Mesothelial cell of epicardium (in vitro differentiated cells): ENCODE measurements at regions not wholly inside any gene's neighbourhood (a gene's known extent, or its start where the extent isn't known, plus 50 kb on each side); places are given as distances from the start of the nearest gene placed in this dataset.

Experiments
- DNase-seq, 2 experiments: peaks; one replicate each; pipeline ENCODE4 v3.0.0; 2021; ENCODE audit warnings: low spot score in 2 of 2; ENCODE audit not compliant: unreplicated experiment in 2 of 2
- H3K27ac Mint-ChIP-seq: 2 replicates; pipeline ENCODE4 v1.8.0; 2021; ENCODE audit warnings: mixed read lengths
- H3K27me3 Mint-ChIP-seq: 2 replicates; pipeline ENCODE4 v1.8.0; 2021; ENCODE audit warnings: low read depth, mixed read lengths
- H3K36me3 Mint-ChIP-seq: 2 replicates; pipeline ENCODE4 v1.8.0; 2021; ENCODE audit warnings: mixed read lengths
- H3K4me1 Mint-ChIP-seq: 2 replicates; pipeline ENCODE4 v1.8.0; 2021; ENCODE audit warnings: mixed read lengths
- H3K4me3 Mint-ChIP-seq: 2 replicates; pipeline ENCODE4 v1.8.0; 2021; ENCODE audit warnings: mild to moderate bottlenecking, moderate library complexity, mixed read lengths
- H3K9me3 Mint-ChIP-seq: 2 replicates; pipeline ENCODE4 v1.8.0; 2021; ENCODE audit warnings: mixed read lengths
- TF ChIP-seq, protein P1 (sequence below): fragments of 200-600 bp; sonication (generic); IDR thresholded peaks from one replicate; pipeline ENCODE4 v1.5.0; 2021; ENCODE audit warnings: antibody characterized with exemption; ENCODE audit not compliant: unreplicated experiment

DNA sequence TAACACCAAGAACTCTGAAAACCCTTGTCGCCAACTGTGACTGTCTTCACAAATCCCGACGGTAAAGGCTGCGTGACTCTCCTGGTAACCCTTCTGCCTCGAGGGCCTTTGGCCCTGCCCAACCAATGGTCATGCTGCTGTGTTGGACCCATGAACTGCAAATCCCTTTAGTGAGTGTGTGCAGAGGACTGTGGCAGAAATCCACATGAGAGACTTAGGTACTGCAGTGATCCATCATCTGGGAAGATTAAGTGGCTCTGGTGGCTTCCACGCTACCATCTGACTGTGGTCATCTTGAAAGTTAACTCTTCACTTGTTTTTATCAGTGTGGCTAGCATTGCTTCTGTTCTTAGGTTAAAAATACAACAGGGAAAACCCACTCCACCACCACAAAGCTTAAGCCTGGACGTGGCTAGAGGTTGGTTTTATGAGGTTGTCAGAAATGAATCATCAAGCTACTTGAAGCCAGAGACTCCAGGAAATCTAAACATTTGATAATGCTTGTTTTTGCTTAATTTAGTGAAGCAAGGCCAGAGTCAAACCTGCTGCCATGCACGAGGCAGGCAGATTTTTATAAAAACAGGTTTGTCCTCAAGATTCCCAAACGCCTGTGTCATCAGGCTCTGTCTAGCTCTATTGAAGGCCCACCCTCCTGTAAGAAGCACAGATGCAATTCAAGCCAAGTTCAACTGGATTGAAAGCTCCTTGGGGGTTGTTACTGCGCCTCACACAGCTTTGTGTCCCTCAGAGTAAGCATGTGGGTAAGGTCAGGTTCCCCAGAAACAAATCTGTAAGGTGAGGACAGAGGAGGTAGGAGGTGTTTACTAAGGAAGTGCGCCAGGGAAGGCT is 52.7 kb upstream of the ERCC6L2 start:
- DNase-seq, result no peak
- H3K36me3 Mint-ChIP-seq, result peaks cover 4% of the 10 kb centered on the region
- TF ChIP-seq, protein P1, sequence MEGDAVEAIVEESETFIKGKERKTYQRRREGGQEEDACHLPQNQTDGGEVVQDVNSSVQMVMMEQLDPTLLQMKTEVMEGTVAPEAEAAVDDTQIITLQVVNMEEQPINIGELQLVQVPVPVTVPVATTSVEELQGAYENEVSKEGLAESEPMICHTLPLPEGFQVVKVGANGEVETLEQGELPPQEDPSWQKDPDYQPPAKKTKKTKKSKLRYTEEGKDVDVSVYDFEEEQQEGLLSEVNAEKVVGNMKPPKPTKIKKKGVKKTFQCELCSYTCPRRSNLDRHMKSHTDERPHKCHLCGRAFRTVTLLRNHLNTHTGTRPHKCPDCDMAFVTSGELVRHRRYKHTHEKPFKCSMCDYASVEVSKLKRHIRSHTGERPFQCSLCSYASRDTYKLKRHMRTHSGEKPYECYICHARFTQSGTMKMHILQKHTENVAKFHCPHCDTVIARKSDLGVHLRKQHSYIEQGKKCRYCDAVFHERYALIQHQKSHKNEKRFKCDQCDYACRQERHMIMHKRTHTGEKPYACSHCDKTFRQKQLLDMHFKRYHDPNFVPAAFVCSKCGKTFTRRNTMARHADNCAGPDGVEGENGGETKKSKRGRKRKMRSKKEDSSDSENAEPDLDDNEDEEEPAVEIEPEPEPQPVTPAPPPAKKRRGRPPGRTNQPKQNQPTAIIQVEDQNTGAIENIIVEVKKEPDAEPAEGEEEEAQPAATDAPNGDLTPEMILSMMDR, result no peak
- H3K4me1 Mint-ChIP-seq, result peaks cover 27% of the 10 kb centered on the region
- peaks cover 4% of the 10 kb centered on the region for H3K9me3 Mint-ChIP-seq
- H3K27ac Mint-ChIP-seq, result peak overlapping the region; percentile 61
- no peak overlapping the region for H3K4me3 Mint-ChIP-seq
- H3K27me3 Mint-ChIP-seq, result no peaks in the 10 kb centered on the region

GRCh38 chr9:95822015-95822414 is 53.5 kb upstream of the ERCC6L2 start:
- Mint-ChIP-seq H3K4me1 (peaks cover 29% of the 10 kb centered on the region), H3K27ac (peak overlapping the region; percentile 18), H3K4me3 (no peak overlapping the region), H3K36me3 (peaks cover 4% of the 10 kb centered on the region), H3K27me3 (no peaks in the 10 kb centered on the region), H3K9me3 (peaks cover 4% of the 10 kb centered on the region)
- DNase-seq, result no peak
- TF ChIP-seq, protein P1, result no peak

DNA sequence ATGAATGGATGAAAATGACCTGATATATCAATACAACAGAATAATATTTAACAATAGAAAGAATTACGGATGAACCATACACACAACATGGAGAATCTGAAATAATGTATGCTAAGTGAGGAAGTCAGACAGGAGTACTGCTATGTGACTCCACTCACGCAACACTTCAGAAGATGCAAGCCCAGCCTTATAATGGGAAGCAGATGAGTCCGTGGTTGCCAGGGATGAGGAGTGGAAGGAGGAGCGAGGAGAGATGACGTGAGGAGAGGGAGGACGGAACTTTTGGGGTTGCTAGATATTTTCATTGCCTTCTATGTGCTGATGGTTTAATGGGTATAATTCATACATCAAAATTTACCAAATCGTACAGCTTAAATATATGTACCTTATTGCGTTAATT is 55.4 kb upstream of the ERCC6L2 start:
- Mint-ChIP-seq H3K27ac (peak overlapping the region; percentile 17), H3K9me3 (peaks cover 4% of the 10 kb centered on the region), H3K36me3 (peaks cover 4% of the 10 kb centered on the region), H3K27me3 (no peaks in the 10 kb centered on the region), H3K4me3 (no peak overlapping the region), H3K4me1 (peaks cover 29% of the 10 kb centered on the region)
- no peak for DNase-seq
- TF ChIP-seq, protein P1, result no peak

DNA sequence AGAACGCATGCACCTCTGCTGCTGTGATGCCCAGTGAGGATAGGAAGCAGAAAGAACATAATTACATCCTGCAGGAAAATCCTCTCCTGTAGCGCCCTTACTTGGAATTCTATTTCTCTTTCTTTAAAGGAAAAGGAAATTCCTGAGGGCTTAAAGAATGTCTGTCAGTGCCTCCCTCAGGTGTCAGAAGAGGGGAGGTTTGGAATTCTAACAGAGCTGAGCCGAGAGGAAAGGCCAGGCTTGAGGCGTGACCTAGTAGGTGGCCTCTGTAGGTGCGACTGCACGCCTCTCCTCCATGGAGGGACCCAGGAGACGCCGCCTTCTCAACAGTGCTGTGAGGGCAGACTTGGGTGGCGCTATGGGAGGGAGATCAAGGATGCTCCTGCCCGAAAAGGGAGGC is 55.9 kb upstream of the ERCC6L2 start:
- Mint-ChIP-seq H3K27me3 (no peaks in the 10 kb centered on the region), H3K27ac (peak overlapping the region; percentile 17), H3K36me3 (peaks cover 4% of the 10 kb centered on the region), H3K9me3 (peaks cover 4% of the 10 kb centered on the region), H3K4me1 (peaks cover 30% of the 10 kb centered on the region), H3K4me3 (no peak overlapping the region)
- TF ChIP-seq, protein P1, result no peak
- DNase-seq, result no peak

- Mint-ChIP-seq H3K9me3 (peaks cover 4% of the 10 kb centered on the region), H3K36me3 (peaks cover 12% of the 10 kb centered on the region), H3K27me3 (no peaks in the 10 kb centered on the region), H3K4me1 (peaks cover 24% of the 10 kb centered on the region), H3K27ac (no peak overlapping the region), H3K4me3 (no peak overlapping the region)
- DNase-seq, result no peak
- TF ChIP-seq, protein P1, result no peak
Measured at GRCh38 chr9:95817205-95817604, 58.3 kb upstream of the ERCC6L2 start.
